ENCODE measurements at regions not wholly inside any gene's neighbourhood (a gene's known extent, or its start where the extent isn't known, plus 50 kb on each side); places are given as distances from the start of the nearest gene placed in this dataset.
A peak's percentile ranks its signal among the peaks of the same experiment; 100 is the strongest.

- H3K4me3 ChIP-seq (ENCODE audit: low read depth, low read length) = no peak overlapping the region
- TF ChIP-seq CTCF (IDR thresholded peaks at IDR 0.05; ENCODE audit: insufficient read depth, low read depth, low read length) = no peak
- H3K36me3 ChIP-seq (ENCODE audit: control insufficient read depth, insufficient read depth, low read length) = no peaks in the 10 kb centered on the region
- POLR2A ChIA-PET = no interaction called here
- CTCF ChIA-PET = no interaction called here
- no peaks in the 10 kb centered on the region; the same call in 1 of the 2 replicates for H3K27me3 ChIP-seq (ENCODE audit: control insufficient read depth, insufficient read depth, low read length)
- no peak for DNase-seq (ENCODE audit: low read depth)
Observed at GRCh38 chr5:38716516-38716915, 129.3 kb upstream of the OSMR start.

DNA sequence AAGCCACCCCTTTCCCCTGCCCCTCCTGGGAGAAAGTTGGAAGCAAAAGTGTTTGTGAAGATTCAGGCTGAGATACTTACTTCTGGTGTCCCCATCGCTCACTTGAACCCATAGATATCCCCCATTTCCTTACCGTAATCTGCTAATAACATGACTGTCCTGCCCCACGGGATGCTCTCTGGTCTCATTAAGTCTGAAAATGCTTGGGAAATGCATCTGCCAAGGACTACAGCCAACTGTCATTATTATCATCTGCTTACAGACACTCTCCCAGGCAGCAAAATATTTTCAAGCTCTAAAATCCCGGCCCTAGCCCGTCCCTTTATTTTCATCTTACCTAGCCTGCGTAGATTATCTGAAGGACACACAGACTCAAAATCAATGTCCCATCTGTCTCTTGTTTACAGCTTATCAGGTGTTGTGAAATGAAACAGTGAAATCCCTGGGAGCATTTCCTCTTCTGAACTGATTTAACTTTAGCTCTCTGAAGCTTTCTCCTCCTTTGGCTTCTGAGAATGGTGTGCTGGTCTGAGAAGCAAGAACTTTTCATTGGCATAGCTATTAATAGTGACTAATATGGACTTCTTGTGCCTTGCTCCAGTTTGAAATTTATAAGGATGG is 126.9 kb upstream of the OSMR start:
- POLR2A ChIA-PET = no interaction called here
- no peak for TF ChIP-seq CTCF (IDR thresholded peaks at IDR 0.05; ENCODE audit: insufficient read depth, low read depth, low read length)
- H3K27me3 ChIP-seq (ENCODE audit: control insufficient read depth, insufficient read depth, low read length) = no peaks in the 10 kb centered on the region
- no peaks in the 10 kb centered on the region for H3K36me3 ChIP-seq (ENCODE audit: control insufficient read depth, insufficient read depth, low read length)
- DNase-seq (ENCODE audit: low read depth) = peak; percentile 22
- CTCF ChIA-PET = interaction anchor here (1.1 kb wide), 1 partner anchor 11 kb away, joined by 3 read pairs; no protein-coding TSS in a partner anchor
- no peak overlapping the region for H3K4me3 ChIP-seq (ENCODE audit: low read depth, low read length)

DNA sequence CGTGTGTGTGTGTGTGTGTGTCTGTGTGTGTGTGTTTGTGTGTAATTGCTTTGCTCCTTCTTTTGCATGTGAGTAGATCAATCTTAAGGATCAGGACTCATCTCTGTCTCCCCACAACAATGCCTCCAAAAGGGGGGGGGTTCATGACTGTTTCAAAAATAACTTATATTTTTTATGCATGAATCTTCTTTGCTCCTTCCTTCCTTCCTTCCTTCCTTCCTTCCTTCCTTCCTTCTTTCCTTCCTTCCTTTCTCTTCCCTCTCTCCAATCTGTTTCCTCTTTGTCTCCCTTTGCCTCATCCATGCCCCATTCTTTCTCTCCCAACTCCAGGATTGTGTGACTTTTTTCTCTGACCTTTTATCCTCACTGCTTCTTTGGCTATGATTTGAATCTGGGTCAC is 126.4 kb upstream of the OSMR start:
- ChIA-PET POLR2A (no interaction called here), CTCF (interaction anchor here (0.9 to 1.1 kb wide), 2 partner anchors 12 to 33 kb away, joined by 3 read pairs; no protein-coding TSS in a partner anchor)
- TF ChIP-seq CTCF (IDR thresholded peaks at IDR 0.05; ENCODE audit: insufficient read depth, low read depth, low read length) = no peak
- no peaks in the 10 kb centered on the region for H3K27me3 ChIP-seq (ENCODE audit: control insufficient read depth, insufficient read depth, low read length)
- H3K36me3 ChIP-seq (ENCODE audit: control insufficient read depth, insufficient read depth, low read length) = no peaks in the 10 kb centered on the region
- H3K4me3 ChIP-seq (ENCODE audit: low read depth, low read length) = no peak overlapping the region
- no peak for DNase-seq (ENCODE audit: low read depth)

DNA sequence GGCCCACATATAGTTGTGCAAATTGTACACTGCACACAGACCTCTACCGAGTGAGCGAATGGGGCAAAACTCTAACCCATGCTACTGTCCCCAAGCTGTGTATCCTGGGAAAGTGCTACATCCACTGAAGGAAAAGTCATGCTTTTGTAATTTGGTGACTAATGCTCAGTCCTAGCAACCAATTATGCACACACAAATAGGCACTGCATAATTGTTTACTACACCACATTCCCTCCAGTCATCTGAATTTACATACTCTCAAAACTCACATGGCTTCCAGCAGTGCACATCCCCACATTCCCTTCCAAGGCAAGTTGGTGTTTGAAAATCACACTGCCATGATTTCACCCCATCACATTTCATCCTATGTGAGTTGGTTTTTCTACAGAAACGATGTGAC is 125.9 kb upstream of the OSMR start:
- POLR2A ChIA-PET = no interaction called here
- DNase-seq (ENCODE audit: low read depth) = peak; percentile 82
- Histone ChIP-seq H3K27me3 (ENCODE audit: control insufficient read depth, insufficient read depth, low read length) (no peaks in the 10 kb centered on the region), H3K36me3 (ENCODE audit: control insufficient read depth, insufficient read depth, low read length) (no peaks in the 10 kb centered on the region), H3K4me3 (ENCODE audit: low read depth, low read length) (no peak overlapping the region)
- CTCF ChIA-PET = interaction anchor here (0.9 kb wide), 1 partner anchor 32 kb away, joined by 3 read pairs; no protein-coding TSS in a partner anchor
- no peak for TF ChIP-seq CTCF (IDR thresholded peaks at IDR 0.05; ENCODE audit: insufficient read depth, low read depth, low read length)

DNA sequence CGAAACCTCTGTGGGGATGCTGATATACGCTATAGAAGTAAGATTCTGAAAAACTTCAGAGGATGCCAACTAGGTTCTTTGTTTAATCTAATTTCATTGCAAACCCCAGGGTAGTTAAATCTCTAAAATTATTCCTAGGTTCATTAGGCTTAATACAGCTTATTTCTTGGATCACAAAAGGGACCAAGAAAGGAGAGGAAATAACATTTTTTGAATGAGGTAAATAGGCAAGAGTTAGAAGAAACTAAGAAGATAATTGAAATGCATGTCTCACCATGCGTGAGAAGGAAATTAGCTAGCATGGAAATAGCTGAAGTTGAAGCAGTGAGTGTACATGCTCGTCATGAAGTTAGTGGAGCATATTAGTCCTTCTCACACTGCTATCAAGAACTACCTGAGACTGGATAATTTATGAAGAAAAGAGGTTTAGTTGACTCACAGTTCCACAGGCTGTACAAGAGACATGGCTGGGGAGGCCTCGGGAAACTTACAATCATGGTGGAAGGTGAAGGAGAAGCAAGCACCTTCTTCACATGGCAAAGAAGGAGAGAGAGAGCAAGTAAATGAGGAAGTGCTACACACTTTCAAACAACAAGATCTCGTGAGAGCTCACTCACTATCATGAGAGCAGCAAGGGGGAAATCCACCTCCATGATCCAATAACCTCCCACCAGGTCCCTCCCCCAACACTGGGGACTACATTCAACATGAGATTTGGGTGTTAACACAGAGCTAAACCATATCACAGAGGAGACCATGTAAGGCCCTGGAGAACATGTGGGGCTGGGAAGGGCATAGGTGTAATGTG is 125.1 kb upstream of the OSMR start:
- DNase-seq (ENCODE audit: low read depth) = no peak
- no peak for TF ChIP-seq CTCF (IDR thresholded peaks at IDR 0.05; ENCODE audit: insufficient read depth, low read depth, low read length)
- H3K27me3 ChIP-seq (ENCODE audit: control insufficient read depth, insufficient read depth, low read length) = no peaks in the 10 kb centered on the region
- CTCF ChIA-PET = interaction anchor here (0.6 kb wide), 1 partner anchor 24 kb away, joined by 3 read pairs; no protein-coding TSS in a partner anchor
- H3K4me3 ChIP-seq (ENCODE audit: low read depth, low read length) = no peak overlapping the region
- POLR2A ChIA-PET = no interaction called here
- H3K36me3 ChIP-seq (ENCODE audit: control insufficient read depth, insufficient read depth, low read length) = no peaks in the 10 kb centered on the region

Measured in BJ (cell line).